NCI-H146 (cell line): ENCODE measurements at regions not wholly inside any gene's neighbourhood (a gene's known extent, or its start where the extent isn't known, plus 50 kb on each side); places are given as distances from the start of the nearest gene placed in this dataset.

Experiments
- DNase-seq: peaks from one replicate; lab custom pipeline; 2025; lab: John Stamatoyannopoulos, UW

DNA sequence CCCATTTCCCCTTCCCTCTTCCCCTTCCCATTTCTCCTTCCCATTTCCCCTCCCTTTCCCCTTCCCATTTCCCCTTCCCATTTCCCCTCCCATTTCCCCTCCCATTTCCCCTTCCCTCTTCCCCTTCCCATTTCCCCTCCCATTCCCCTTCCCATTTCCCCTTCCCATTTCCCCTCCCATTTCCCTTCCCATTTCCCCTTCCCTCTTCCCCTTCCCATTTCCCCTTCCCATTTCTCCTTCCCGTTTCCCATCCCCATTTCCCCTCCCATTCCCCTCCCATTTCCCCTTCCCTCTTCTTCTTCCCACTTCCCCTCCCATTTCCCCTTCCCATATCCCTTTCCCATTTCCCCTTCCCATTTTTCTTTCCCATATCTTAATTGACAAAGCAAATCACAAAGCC is 109.0 kb downstream of the OLFM1 start:
- no peak for DNase-seq

DNA sequence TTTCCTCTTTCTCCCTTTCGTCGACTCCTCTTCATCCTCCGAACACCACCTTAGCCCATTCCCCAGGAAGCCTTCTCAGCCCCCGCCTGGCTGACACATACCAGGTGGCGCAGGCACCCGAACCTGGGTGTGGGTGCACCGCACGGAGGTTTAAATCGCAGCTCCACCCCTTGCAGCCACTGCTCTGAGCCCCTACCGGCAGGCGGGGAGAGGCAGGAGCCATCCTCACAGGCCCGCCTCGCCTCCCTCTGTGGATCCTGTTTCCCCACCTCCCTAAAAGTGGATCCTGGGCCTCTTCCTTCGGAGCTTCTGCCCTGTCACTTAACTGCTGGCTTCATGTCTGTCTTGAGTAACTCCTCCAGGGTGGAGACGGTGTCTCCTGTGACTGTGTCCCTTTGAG is 110.7 kb downstream of the OLFM1 start:
- DNase-seq: no peak

DNA sequence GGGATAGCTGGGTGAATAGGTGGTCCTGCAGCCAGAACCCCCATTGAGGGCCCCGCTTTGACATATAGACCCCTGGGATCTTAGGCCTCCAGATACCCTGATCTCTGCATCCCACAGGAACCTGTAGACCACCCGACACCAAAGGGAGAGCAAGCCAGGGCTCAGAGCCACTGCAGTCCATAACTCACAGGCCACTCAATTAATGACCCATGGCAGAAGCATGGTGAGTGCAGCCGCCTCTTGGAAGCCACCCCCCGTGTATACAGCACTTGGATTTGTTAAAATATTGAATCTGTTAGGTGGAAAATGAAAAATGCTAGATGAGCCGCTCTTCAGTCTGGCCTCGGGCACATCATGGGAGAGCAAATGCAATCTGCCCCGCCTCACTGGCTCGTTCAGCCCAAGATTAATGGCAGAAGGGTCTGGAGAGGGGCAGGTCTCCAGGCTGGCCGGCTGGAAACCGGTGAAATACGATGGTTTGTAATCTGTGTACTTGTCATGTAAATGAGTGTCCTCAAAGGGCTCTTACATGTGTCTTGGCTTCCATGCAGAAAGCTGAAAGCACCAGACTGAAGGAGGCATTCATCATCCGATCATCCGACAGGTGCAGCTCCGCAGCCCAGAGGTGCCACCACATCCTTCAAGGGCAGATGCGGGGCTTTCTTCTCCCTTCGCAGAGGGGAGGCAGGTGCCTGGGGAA is 111.3 kb downstream of the OLFM1 start:
- DNase-seq: no peak

DNA sequence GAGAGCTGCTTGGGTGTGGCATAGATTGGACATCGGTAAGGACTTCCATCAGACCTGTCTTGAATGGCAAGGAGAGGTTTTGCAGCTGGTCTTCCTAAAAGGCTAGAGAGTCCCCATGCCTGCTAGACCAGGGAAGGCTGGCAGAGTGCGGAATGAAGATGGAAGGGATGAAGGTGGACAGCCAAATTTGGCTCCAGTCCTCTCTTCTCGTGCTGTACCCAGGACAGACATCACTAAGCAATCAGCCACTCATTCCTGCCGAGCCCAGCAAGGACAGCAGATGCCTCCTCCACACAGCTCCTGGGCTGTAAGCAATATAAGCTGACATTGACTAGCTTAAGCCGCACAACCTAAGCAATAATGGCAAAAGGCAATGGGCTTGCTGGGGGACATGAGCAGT is 112.0 kb downstream of the OLFM1 start:
- DNase-seq: no peak

DNA sequence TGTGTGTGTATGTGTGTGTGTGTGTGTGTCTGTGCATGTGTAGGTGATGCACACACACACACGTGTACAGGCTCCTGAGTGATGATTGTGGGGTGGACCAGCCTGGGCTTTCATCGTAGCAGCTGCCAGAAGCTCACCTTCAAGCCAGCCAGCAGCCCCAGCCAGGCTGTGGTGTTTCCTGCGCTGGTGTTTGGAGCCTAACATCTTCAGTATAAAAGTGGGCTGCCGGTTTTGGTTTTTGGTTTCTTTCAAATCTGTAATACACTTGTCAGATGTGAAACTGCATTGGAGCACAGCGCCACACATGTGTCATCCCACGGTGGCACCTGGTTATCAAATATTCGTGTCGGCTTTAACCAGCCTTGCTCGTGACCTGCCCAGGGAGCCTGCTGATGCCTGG is 114.2 kb downstream of the OLFM1 start:
- no peak for DNase-seq

DNA sequence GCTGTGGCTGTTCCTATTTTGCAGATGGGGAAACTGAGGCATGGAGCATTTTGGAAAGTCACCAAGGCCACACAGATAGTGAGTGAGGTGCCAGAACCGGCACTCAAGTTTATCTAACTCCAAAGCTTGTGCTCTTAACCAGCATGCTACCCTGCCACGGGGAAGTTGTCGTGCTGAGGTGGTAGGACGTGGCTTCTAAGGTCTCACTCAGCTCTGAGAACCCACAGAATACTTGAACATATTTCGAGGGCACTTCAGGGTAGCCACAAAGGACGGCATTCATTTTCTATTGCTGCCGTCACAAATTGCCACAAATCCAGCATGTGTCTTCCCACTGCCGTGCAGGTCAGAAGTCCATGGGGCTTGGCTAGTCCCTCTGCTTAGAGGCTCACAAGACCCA is 116.7 kb downstream of the OLFM1 start:
- DNase-seq: no peak

DNA sequence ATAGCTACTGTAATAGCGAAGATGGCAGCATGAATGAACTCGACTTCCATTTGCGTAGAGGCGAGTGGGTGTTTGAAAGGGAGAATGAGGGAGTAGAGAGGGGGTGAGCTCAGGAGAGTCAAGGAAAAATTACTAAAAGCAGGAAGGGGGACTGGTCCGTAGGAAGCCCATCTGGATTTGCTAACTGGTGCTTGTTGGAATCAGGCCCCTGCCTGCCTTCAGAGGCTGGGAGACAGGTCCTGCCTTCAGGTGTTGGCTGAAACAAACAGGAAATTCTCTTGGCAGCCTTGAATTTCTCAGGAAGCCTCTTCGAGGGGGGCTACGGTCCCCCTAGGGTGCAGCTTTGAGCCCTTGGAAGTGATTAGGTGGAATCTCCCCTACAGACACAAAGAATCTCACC is 121.7 kb downstream of the OLFM1 start:
- no peak for DNase-seq

DNA sequence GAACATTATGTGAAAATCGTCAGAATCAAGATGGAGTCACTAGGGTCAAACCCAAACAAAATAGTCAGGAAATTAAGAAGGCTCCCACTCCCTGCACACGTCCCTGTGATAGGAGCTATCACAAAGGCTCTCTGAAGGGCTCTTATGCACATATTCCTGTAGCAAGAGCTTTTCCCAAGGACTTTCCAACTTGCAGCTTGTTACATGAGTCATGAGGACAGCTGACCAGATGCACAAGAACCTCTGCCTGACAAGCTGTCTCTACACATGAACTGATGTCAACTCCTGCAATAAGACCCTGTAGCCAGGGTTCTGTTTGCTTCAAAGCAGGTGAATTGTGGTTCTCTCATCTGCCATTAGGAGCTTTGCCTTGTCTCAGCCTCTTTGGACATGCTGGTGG is 122.4 kb downstream of the OLFM1 start:
- no peak for DNase-seq

DNA sequence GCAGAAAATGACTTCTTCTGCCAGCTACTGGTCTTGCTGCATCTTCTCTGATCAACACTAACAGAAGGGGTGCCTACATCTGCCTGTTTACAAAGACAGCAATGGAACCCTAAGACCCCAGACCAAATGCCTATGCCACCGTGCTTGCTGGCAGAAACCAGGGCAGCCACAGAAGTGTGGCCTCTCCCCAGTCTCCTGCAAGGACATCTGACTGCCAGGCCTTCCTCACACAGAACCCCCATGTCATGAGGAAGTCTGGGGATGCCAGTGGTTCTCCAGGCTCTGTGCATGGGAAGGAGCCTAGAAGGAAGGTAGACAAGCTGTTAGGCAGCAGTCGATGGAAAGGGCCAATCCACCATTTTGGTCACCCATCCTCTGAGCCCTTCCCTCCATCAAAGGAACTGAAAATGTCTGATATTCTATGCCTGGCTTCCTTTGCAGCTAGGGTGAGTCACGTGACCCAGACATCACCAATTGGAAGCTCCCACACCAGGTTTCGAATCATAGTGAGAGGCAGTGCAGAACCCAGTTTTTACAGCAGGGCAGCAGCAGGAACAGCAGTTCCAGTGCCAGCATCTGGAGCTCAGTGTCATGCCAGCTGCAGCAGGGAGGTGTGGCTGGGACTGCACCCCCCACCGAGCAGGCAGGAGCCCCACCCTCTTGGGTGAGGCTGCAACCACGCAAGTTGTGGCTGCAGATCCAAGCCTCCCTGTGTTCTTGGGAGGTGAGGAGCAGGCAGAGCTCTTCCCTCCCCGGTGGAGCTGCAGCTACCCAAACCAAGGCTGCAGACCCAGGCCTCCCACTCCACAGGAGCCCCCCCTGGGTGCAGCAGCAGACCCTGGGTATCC is 123.4 kb downstream of the OLFM1 start:
- no peak for DNase-seq

DNA sequence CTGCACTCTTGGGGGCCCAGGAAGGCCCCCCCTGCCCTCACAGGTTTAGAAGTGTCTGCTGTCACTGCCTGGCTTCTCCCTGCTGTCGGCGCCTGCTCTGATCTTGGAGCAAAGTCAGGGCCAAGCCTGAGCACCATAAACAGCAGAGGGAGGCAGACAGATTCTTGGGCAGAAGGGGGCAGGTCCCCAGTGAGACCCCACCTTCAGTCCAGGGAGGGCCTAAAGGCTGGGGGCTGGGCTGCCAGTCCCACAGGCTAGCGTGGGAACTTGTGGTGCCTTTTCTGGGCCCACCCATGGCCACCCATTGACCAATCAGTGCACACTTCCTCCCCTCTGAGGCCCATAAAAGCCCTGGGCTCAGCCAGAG is 124.0 kb downstream of the OLFM1 start:
- DNase-seq: no peak

DNA sequence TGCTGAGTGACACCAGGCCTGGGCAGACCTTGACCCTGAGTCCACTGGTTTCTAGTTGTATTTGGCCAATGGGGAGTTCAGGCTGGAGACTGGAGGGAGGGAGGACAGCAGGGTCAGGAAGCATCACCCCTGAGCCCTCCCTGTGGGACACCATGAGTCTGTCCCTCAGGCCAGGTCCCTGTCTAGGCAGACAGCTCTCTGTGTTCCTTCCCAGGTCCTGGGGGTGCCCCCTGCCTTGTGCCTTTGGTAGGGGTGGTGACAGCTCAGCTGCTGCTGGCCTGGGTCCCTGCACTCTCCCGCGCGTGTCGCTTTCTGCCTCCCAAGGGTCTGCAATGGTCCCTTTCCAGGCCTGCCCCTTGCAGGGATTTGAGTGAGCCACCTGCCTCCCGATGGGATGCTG is 125.5 kb downstream of the OLFM1 start:
- no peak for DNase-seq

DNA sequence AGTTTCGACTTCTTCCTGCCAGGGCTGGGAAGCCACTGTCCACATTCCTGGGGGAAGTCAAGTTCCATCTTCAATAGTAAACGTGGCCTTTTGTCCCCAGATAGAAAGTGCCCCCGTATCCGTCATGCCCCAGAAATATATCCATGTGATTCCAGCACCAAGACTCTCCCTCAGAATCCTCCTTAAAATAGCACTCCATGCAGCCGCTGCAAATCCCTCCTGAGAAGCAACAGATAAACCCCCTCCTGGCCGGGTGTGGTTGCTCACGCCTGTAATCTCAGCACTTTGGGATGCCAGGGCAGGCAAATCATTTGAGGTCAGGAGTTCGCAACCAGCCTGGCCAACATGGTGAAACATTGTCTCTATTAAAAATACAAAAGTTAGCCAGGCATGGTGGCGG is 126.1 kb downstream of the OLFM1 start:
- no peak for DNase-seq

DNA sequence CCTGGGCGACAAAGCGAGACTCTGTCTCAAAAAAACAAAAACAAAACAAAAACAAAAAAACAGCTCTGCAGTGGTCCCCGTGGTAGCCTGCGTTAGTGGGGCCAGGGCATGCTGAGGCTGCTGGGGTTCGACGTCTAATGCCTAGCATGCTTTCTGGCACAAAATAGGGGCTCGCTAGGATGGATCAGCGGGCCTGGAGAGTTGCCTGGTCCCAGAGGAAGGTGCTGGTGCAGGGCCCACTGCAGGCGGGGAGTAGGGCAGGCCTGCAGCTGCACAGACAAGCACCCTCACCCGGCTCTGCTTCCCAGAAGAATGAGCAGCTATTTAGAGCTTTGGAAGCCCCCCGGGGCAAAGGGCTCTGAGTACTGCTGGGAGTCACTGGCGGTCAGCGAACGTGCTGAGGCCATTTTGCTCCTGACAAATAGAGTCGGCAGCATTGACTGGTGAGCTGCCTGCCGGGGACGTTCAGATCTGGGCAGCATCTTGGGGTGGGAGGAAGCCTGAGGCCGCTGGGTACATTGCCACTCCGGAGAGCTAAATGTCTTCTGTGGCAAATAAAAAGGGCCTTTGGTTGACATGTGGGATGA is 126.7 kb downstream of the OLFM1 start:
- no peak for DNase-seq

DNA sequence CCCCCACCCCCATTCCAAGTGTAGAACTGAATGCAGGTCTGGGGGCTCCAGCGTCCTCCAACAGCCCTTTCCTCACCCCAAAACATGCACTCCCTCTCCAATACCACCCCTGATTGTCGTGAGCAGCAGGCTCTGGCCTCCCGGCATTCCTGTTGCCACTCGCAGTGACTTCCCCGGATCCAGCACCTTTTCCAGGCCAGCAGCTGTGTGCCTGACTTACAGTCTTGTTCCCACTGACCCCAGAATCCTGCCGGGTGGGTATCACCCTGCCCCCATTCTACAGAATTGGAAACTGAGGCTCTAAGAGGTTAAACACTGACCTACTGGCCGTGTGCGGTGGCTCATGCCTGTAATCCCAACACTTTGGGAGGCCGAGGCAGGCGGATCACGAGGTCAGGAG is 127.2 kb downstream of the OLFM1 start:
- DNase-seq: no peak

DNA sequence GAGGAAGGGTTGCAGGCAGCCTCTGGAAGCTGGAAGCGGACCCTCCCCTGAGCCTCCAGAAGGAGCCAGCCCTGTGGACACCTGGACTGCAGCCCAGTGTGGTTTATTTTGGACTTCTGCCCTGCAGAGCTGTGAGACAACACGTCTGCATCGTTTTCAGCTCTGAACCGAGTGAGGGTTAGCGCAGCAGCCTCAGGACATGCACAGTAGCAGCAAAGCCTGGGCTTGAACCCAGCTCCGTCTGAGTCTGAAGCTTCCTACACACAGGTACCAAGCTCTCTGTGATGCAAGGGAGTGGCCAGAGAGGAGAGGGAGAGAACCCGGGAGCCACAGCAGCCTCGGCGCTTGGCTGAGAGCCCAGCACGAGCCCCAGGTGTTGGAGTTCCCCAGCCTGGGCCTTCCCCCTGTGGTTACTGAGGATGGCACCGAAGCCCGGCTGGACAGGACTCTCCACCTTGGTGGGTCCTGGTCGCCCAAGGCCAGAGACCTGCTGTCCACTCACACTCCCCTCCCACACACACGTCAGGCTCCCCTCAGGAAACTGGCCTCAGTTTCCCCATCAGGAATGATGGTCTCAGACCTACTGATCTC is 128.2 kb downstream of the OLFM1 start:
- DNase-seq: no peak

DNA sequence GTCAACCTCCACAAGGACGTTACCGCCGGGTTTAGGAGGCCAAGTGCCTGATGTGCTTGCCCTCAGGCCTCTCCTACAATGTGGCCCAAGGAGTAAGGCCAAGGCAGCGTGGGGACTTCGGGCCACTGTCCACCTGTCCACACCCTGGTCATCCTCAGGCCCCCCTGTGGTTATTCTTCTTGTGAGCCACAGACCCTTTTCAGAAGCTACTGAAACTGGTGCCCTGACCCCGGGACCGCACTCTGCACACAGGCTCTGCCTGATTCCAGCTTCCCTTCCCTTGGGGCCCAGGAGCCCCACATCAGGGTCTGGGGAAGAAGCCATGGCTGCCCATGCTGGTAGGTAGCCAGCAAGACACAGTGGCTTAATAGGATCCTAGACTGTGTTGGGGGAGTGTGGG is 128.8 kb downstream of the OLFM1 start:
- no peak for DNase-seq

DNA sequence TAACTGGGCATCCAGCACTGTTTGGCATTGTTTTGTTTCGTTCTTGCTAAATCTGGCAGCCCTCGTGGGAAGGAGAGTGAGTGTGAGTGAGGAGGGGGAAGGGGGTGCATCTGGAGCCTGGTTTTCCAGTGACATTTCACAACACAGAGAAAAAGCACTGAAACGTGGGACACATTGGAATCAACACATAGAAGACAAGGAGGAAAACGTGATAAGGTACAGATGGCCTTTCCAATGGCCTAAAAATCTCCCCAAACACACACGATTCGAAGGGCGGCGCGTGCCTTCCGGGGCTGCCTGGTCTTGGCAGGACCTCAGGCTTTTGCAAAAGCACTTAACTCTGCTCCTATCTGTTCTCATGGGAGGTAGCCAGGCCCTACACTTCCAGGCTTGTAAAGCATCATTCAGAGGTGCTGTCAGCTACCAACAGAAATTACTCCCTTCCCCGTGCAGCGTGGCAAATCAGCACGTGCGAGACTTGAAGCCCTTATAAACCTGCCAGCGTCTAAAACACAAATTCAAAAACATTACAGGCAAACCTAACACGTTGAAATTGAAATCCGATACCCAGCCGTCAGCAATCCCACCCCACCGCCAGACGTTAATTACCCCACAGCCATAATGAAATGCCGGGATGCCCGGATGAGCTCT is 129.4 kb downstream of the OLFM1 start:
- DNase-seq: no peak

DNA sequence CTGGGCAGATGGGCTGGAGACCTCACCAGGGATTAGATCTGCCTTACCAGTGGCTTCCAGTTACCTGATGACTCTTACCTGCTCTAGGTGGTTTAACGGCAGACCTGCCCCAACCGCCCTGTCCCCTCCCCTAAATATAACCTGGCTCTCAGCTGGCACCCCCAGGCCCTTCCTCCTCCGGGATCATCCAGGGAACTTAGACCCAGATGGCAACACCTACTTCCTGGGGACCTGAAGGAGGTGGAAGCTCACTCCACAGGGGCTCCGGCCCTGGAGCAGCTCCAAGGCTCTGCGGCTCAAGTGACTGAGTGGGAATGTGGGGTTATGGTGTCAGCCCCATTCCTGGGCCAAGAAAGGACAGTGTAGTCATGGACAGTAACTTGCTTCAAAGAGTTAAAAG is 130.4 kb downstream of the OLFM1 start:
- DNase-seq: no peak

DNA sequence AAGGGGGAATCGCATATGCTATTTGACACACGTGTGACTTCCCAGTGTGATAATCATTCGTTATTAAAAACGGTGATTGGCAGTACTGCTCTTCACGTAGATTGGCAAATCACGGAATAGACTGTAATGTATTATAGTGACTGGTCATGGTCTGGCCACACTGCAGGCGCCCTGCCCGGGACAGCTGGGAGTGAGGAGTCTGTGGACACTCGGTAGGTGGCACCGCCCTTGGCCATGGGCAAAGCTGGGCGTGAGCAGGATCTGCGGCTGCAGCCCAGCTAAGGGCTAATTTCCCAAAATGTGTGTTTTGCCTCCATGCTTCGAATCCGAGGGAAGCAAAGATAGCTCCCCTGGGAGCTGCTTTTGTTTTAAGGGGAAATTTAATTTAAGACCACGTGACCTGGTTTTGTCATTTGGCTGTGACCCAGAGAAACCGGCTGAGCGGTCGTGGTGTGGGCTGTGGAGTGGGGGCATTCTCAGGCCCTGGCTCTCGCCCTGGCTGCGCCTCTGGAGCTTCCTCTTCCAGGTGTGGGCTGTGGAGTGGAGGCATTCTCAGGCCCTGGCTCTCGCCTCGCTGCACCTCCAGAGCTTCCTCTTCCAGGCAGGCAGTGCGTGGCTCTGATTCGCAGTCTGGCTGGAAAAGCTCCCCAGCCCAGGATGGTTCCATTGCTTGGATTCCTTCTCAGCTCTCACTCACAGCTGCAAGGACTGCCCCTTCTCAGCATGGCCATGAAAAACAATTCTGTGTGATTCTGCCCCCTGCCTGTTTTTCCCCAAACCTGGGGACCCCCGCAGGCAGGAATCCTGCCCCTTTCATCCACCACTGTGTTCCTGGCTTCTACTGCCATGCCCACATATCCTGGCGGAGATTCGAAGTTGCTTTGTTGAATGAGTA is 131.1 kb downstream of the OLFM1 start:
- no peak for DNase-seq

DNA sequence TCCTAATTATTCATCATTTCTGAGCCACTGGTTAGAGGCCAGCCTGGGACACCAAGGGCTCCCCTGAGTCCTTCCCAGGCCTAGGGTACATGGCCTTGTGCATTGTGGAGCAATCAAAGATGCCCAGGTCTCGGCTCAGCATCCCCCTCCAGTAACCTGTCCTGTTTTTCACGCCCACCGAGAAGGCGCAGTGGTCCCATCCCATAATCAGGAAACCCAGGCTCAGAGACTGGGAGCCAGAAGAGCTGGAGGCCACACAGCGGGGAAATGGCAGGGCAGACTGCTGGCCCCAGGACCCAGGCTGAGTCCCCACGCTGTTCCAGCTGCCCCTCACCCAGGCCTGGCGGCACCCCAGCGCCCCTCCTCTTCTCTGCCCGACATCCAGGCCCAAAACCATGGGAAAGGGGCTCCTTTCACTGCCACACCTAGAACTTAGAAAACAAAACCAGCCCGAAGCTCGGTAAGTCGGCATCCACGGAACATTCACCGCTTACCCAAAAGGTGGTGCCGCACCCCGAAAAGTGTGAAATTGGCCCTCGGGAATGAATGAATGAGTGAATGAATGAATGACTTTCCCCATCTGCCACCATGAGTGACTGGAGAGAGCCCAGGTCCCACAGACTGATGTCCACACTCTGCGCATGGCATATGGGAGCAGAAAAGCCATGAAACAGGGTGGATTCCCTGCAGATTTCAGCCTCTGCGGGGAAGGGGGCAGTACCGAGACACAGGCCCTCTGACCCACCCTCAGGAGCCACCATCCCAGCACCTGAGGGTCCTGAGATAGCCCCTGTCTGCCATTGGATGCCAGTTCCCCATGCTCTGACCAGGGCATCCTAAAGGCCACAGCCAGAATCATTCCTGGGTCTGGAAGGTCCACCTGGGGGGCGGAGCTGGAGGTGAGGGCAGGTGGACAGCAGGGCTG is 132.5 kb downstream of the OLFM1 start:
- DNase-seq: no peak
